GM12891 (cell line): ENCODE measurements at regions not wholly inside any gene's neighbourhood (a gene's known extent, or its start where the extent isn't known, plus 50 kb on each side); places are given as distances from the start of the nearest gene placed in this dataset.

ENCODE experiments used
- POLR2A ChIP-seq: IDR thresholded peaks from 2 replicates; pipeline ENCODE4 v1.6.1; 2011; ENCODE audit warnings: low read depth, low read length, control low read depth
- POLR2AphosphoS5 ChIP-seq: IDR thresholded peaks from 2 replicates; pipeline ENCODE4 v1.6.1; 2011; ENCODE audit warnings: low read depth, low read length, control low read depth
- TAF1 ChIP-seq: IDR thresholded peaks from 2 replicates; pipeline ENCODE4 v1.6.1; 2011; ENCODE audit warnings: low read depth, low read length, control low read depth

GRCh38 chr21:27464648-27465047, 497.8 kb upstream of the ADAMTS5 start:
- TF ChIP-seq POLR2AphosphoS5 (no peak), POLR2A (no peak), TAF1 (no peak)
